AG09319 (cell line): ENCODE measurements at regions not wholly inside any gene's neighbourhood (a gene's known extent, or its start where the extent isn't known, plus 50 kb on each side); places are given as distances from the start of the nearest gene placed in this dataset.

Experiments
- DNase-seq: peaks from one replicate; pipeline ENCODE4 v3.0.0-alpha.2; 2010; ENCODE audit warnings: low read depth; ENCODE audit errors: extremely low read depth
- CTCF ChIP-seq: IDR thresholded peaks from 2 replicates; pipeline ENCODE4 v1.5.1; 2011; ENCODE audit warnings: low read depth, mild to moderate bottlenecking, inconsistent platforms, low read length, moderate library complexity

GRCh38 chr13:100941377-100942368 lies 267.1 kb upstream of the TMTC4 start:
- no peak for DNase-seq
- no peak for TF ChIP-seq CTCF

DNA sequence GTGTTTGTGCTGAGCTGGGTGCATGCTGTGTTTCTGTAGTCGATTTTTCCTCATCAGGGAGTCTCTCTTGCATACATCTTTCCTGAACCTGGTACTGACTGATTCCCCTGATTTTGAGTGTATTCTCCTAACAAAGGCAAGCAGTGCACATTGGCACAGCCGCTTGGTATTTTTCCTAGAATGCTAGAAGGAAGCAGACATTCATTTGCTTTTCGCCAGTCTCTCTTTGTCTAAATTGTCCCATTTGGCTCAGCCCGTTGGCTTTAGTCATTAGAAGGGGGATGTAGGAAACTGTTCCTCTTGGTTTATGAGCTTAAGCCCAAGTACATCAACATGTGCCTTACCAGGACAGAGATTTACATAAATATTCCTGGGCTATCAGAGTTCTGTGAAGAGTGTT lies 266.1 kb upstream of the TMTC4 start:
- no peak for TF ChIP-seq CTCF
- DNase-seq, result no peak

- TF ChIP-seq CTCF, result no peak
- no peak for DNase-seq
Observed at GRCh38 chr13:100933841-100934240, 259.2 kb upstream of the TMTC4 start.

GRCh38 chr13:100922599-100922998 lies 248.0 kb upstream of the TMTC4 start:
- no peak for TF ChIP-seq CTCF
- no peak for DNase-seq

DNA sequence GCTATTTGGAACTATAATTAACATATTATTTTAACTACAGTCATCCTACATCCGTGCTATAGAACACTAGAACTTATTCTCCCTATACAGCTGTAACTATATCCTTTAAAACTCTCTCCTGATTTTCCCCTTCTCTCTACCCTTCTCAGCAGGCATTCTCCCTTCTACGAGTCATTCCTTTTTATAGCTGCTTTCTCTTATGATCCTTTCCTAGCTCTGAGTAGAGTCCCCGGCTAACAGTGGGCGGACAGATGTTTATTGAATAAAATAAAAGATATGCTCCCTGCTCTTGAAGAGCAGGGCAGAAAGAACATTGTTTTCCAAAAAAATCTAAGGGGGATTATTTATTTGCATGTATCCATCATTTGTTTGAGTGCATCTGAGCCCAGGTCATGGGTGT lies 246.5 kb upstream of the TMTC4 start:
- DNase-seq, result no peak

GRCh38 chr13:100917011-100917410 lies 242.4 kb upstream of the TMTC4 start:
- TF ChIP-seq CTCF, result no peak
- DNase-seq, result no peak

More for the DNA sequence above, 246.5 kb upstream of the TMTC4 start:
- TF ChIP-seq CTCF, result no peak

GRCh38 chr13:100913143-100913542 lies 238.5 kb upstream of the TMTC4 start:
- TF ChIP-seq CTCF, result no peak
- DNase-seq, result no peak
